BE2C (cell line): ENCODE measurements at regions not wholly inside any gene's neighbourhood (a gene's known extent, or its start where the extent isn't known, plus 50 kb on each side); places are given as distances from the start of the nearest gene placed in this dataset.

ENCODE experiments used
- DNase-seq: peaks from one replicate; pipeline ENCODE4 v3.0.0-alpha.2; 2020
- H3K27me3 ChIP-seq: fragments of 250-450 bp; sonication (Bioruptor Pico); 2 replicates; pipeline ENCODE4 v1.5.1; 2020; ENCODE audit warnings: mild to moderate bottlenecking
- H3K36me3 ChIP-seq: fragments of 250-450 bp; sonication (Bioruptor Pico); 2 replicates; pipeline ENCODE4 v1.5.1; 2020; ENCODE audit warnings: mild to moderate bottlenecking
- H3K4me1 ChIP-seq: fragments of 250-450 bp; sonication (Bioruptor Pico); 2 replicates; pipeline ENCODE4 v1.5.1; 2020
- H3K4me3 ChIP-seq: 2 replicates; pipeline ENCODE4 v1.5.1; 2011; ENCODE audit warnings: low read depth, low read length
- H3K9me3 ChIP-seq: fragments of 250-450 bp; sonication (Bioruptor Pico); 2 replicates; pipeline ENCODE4 v1.5.1; 2020
- TF ChIP-seq, protein P1 (sequence below): IDR thresholded peaks from 2 replicates; pipeline ENCODE4 v1.5.1; 2012; ENCODE audit warnings: mild to moderate bottlenecking, low read depth, low read length

DNA sequence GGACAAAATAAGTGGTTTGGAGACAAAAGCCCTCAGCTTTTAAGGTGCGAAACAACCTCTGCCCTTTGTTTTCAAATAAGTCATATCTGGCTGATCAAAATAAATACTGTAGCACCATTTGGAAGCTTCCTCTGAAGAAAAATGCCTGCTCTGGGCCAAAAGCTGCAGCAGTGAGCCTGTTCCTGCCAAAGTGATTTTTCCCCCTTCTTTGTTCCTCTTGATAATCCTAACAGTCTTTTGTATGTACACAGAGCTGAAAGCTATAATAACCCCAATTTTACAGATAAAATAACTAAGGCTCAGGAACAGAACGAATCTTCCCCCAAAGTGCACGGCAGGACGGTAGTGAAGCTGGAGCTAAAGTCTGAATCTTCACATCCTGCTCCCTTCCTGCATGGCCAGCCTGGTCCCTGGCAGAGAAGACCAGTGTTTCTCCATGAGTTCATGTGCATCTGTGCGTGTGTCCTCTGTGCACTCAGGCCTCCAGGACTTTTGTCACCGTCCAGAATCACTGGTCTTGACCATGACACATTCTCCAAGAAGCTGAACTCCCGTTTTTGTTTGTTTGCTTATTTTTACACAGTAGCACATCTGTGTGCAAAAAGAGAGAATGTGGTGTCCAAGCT lies 2114.1 kb upstream of the PIK3C3 start:
- no peak for DNase-seq

DNA sequence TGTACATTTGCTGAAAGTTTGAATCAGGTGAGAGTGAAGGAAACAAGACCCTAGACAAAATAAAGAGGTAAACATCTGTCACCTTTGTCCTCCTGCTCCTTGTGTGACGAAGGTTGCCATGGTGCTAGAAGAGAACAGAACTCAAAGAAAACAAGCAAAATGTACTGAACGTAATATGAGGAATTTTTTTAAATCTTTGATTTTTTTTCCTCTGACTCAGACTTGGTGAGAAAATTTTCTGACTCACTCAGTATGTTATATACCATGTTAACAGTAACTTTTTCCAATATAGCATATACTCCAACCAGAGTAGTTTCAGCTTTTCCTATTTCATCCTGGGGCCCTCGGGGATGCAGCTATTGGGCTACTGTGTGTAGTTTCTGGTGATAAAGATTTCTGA lies 2114.6 kb upstream of the PIK3C3 start:
- H3K4me3 ChIP-seq = no peak overlapping the region
- no peaks in the 10 kb centered on the region for H3K36me3 ChIP-seq
- no peaks in the 10 kb centered on the region for H3K27me3 ChIP-seq
- no peaks in the 10 kb centered on the region for H3K4me1 ChIP-seq
- TF ChIP-seq, protein P1, sequence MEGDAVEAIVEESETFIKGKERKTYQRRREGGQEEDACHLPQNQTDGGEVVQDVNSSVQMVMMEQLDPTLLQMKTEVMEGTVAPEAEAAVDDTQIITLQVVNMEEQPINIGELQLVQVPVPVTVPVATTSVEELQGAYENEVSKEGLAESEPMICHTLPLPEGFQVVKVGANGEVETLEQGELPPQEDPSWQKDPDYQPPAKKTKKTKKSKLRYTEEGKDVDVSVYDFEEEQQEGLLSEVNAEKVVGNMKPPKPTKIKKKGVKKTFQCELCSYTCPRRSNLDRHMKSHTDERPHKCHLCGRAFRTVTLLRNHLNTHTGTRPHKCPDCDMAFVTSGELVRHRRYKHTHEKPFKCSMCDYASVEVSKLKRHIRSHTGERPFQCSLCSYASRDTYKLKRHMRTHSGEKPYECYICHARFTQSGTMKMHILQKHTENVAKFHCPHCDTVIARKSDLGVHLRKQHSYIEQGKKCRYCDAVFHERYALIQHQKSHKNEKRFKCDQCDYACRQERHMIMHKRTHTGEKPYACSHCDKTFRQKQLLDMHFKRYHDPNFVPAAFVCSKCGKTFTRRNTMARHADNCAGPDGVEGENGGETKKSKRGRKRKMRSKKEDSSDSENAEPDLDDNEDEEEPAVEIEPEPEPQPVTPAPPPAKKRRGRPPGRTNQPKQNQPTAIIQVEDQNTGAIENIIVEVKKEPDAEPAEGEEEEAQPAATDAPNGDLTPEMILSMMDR = no peak
- no peak for DNase-seq
- H3K9me3 ChIP-seq = no peaks in the 10 kb centered on the region

More for the DNA sequence above, 2114.1 kb upstream of the PIK3C3 start:
- Histone ChIP-seq H3K4me3 (no peak overlapping the region), H3K4me1 (no peaks in the 10 kb centered on the region), H3K9me3 (no peaks in the 10 kb centered on the region), H3K27me3 (no peaks in the 10 kb centered on the region), H3K36me3 (no peaks in the 10 kb centered on the region)
- TF ChIP-seq, protein P1 = no peak

DNA sequence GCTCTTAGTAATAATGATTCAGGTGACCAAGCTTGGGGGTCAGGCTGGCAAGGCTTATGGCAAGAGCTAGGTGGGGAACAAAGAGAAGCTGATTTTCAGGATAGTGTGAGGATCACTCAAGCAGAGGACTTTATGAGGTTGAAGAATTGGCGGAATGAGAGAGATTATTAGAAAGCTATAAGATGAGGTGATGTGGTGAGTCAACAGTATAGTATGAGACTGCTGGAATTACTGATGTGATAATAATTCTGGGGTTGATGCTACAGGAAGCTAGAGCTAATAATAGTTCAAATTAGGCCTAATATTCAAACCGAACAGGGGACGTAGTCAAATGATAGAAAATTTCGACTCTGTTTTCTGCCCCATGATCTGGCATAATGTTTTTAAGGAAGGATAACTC lies 2115.3 kb upstream of the PIK3C3 start:
- Histone ChIP-seq H3K36me3 (no peaks in the 10 kb centered on the region), H3K4me1 (no peaks in the 10 kb centered on the region), H3K27me3 (no peaks in the 10 kb centered on the region), H3K4me3 (no peak overlapping the region), H3K9me3 (no peaks in the 10 kb centered on the region)
- DNase-seq = no peak
- TF ChIP-seq, protein P1 = no peak

DNA sequence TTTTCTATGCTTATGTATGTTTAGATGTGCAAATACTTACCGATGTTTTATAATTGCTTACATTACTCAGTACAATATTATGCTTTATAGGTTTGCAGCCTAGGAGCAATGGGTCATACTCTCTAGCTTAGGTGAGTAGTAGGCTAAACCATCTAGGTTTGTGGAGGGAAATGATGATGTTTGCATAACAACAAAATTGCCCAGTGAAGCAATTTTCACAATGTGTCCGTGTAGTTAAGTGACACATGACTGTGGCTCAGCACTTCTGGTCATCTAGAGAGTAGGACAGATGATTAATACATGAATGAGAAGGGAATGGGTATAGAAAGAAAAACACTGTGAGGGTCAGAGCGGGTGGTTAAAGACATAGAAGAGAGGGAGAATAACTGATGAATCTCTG lies 2116.2 kb upstream of the PIK3C3 start:
- H3K4me3 ChIP-seq = no peak overlapping the region
- DNase-seq = no peak
- no peaks in the 10 kb centered on the region for H3K9me3 ChIP-seq
- H3K4me1 ChIP-seq = no peaks in the 10 kb centered on the region
- H3K27me3 ChIP-seq = no peaks in the 10 kb centered on the region
- no peaks in the 10 kb centered on the region for H3K36me3 ChIP-seq
- TF ChIP-seq, protein P1 = no peak

DNA sequence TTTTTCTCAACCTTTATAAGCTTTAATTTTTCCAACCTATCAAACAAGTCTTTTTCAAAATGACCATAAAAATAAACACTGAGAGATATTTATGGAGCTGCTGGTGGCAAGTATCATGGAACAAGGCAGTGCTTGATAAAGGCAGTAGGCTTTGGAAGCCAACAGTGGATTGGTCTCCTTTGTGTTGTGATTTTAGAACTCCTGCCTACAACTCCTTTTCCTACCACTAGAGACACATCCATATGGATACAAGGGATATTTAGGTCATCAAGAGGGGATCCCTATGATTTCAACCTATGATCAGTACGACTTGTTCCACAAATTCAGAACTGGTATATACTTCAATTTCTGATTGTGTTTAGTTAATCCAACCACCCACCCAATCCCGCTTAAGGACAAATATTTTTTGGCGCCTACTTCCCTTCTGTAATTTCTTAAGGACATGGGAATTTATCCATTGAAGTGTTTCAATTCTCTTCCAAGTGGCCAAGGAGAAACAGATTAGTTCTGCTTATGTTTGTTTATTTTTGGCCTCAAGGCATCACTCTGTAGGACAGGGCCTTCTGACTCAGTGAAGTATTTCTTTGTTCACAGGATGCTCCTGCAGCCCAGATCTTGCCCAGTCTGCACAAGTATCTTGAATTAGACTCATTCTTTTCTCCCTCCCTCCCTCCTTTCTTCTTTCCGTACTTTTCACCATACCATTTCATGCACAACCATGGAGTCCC lies 2119.6 kb upstream of the PIK3C3 start:
- Histone ChIP-seq H3K4me1 (no peaks in the 10 kb centered on the region), H3K9me3 (no peaks in the 10 kb centered on the region), H3K4me3 (no peak overlapping the region), H3K27me3 (no peaks in the 10 kb centered on the region), H3K36me3 (no peaks in the 10 kb centered on the region)
- TF ChIP-seq, protein P1 = no peak
- DNase-seq = no peak

DNA sequence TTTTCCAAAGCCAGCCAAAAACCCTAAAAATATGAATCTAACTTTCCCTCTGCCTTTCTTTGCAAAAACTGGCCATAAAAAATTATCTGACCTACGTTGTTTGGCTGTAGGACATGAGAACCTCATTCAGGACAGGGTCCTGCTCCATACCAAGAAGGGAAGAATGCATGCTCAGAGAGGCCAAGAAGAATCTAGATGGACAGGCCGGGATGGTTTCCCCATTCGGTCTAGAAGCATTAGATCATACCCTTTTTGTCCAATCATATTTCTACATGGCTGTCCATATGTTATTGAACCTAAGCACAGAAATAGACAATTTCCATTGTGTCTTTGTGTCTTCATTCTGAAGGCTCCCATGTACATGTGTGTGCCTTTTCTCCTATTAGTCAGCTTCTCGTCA lies 2120.4 kb upstream of the PIK3C3 start:
- Histone ChIP-seq H3K4me3 (no peak overlapping the region), H3K27me3 (no peaks in the 10 kb centered on the region), H3K36me3 (no peaks in the 10 kb centered on the region), H3K9me3 (no peaks in the 10 kb centered on the region), H3K4me1 (no peaks in the 10 kb centered on the region)
- DNase-seq = no peak
- TF ChIP-seq, protein P1 = no peak
